BLaER1 treated with 17β-estradiol and CSF1 and Interleukin-3, amounts not matched to agents 10 nM and 100 nM (cell line): ENCODE measurements at regions not wholly inside any gene's neighbourhood (a gene's known extent, or its start where the extent isn't known, plus 50 kb on each side); places are given as distances from the start of the nearest gene placed in this dataset.

Source experiments
- H3K27ac ChIP-seq, 11 experiments: shearing (Covaris generic); formaldehyde crosslinking; 2 replicates each; pipeline ENCODE4 v1.8.1; 2022
- H3K27me3 ChIP-seq, 11 experiments: shearing (Covaris generic); formaldehyde crosslinking; 2 replicates each; pipeline ENCODE4 v1.8.1; 2022
- H3K36me3 ChIP-seq, 11 experiments: shearing (Covaris generic); formaldehyde crosslinking; 2 replicates each; pipeline ENCODE4 v1.8.1; 2022
- H3K4me1 ChIP-seq, 10 experiments: shearing (Covaris generic); formaldehyde crosslinking; 2 replicates each; pipeline ENCODE4 v1.8.1; 2022
- H3K4me2 ChIP-seq, 11 experiments: shearing (Covaris generic); formaldehyde crosslinking; 2 replicates each; pipeline ENCODE4 v1.8.1; 2022
- H3K4me3 ChIP-seq, 10 experiments: shearing (Covaris generic); formaldehyde crosslinking; 2 replicates each; pipeline ENCODE4 v1.8.1; 2022
- H3K9ac ChIP-seq, 11 experiments: shearing (Covaris generic); formaldehyde crosslinking; 2 replicates each; pipeline ENCODE4 v1.8.1; 2022
- H3K9me3 ChIP-seq, 11 experiments: shearing (Covaris generic); formaldehyde crosslinking; replicated peaks in 1 of 11; 2 replicates each; pipeline ENCODE4 v1.8.1; 2022
- H4K20me1 ChIP-seq, 11 experiments: shearing (Covaris generic); formaldehyde crosslinking; 2 replicates each; pipeline ENCODE4 v1.8.1; 2022
- Cebpa-rat ChIP-seq, 11 experiments: shearing (Covaris generic); IDR thresholded peaks; 2 replicates each; pipeline ENCODE4 v1.8.1; 2022

GRCh38 chr18:26642440-26643348, 94.3 kb upstream of the KCTD1 start:
- peak overlapping the region in 4 of 11 experiments; percentile 39 to 72 (median 52); a peak in 6 of 22 replicates for H3K9ac ChIP-seq
- H3K27me3 ChIP-seq: no peaks in the 10 kb centered on the region
- H3K4me1 ChIP-seq: peaks cover 0 to 44% (median 27%) of the 10 kb centered on the region in 10 experiments; a peak in 14 of 20 replicates
- peak overlapping the region in 8 of 11 experiments; percentile 8 to 88 (median 64); a peak in 13 of 22 replicates for H3K27ac ChIP-seq
- peak overlapping the region in 2 of 10 experiments; percentile 22 to 43; a peak in 4 of 20 replicates for H3K4me3 ChIP-seq
- no peak for TF ChIP-seq Cebpa-rat (IDR thresholded peaks at IDR 0.05)
- no peaks in the 10 kb centered on the region for H4K20me1 ChIP-seq
- H3K36me3 ChIP-seq: no peaks in the 10 kb centered on the region
- H3K4me2 ChIP-seq: peak overlapping the region in 8 of 11 experiments; percentile 15 to 95 (median 77); a peak in 14 of 22 replicates
- no peaks in the 10 kb centered on the region for H3K9me3 ChIP-seq

GRCh38 chr18:26640541-26640940, 92.2 kb upstream of the KCTD1 start:
- Histone ChIP-seq H3K4me3 (no peak overlapping the region), H3K9me3 (no peaks in the 10 kb centered on the region), H3K27me3 (no peaks in the 10 kb centered on the region), H4K20me1 (no peaks in the 10 kb centered on the region), H3K36me3 (no peaks in the 10 kb centered on the region), H3K27ac (no peak overlapping the region), H3K9ac (no peak overlapping the region), H3K4me1 (peaks cover under 1 to 45% (median 28%) of the 10 kb centered on the region in 10 experiments; a peak in 19 of 20 replicates), H3K4me2 (peak overlapping the region in 2 of 11 experiments; percentile 87 to 95; a peak in 4 of 22 replicates)
- TF ChIP-seq Cebpa-rat (IDR thresholded peaks at IDR 0.05): no peak

GRCh38 chr18:26639149-26639548, 90.8 kb upstream of the KCTD1 start:
- Histone ChIP-seq H3K4me3 (no peak overlapping the region), H3K4me1 (peaks cover 6 to 41% (median 28%) of the 10 kb centered on the region in 10 experiments), H3K9ac (no peak overlapping the region), H3K36me3 (no peaks in the 10 kb centered on the region), H3K4me2 (peak overlapping the region in 2 of 11 experiments; percentile 10 to 11; a peak in 3 of 22 replicates), H3K27ac (no peak overlapping the region), H4K20me1 (no peaks in the 10 kb centered on the region), H3K27me3 (no peaks in the 10 kb centered on the region), H3K9me3 (no peaks in the 10 kb centered on the region)
- no peak for TF ChIP-seq Cebpa-rat (IDR thresholded peaks at IDR 0.05)

- H3K4me2 ChIP-seq: no peak overlapping the region
- no peaks in the 10 kb centered on the region for H4K20me1 ChIP-seq
- no peaks in the 10 kb centered on the region for H3K36me3 ChIP-seq
- H3K27me3 ChIP-seq: no peaks in the 10 kb centered on the region
- no peak overlapping the region for H3K4me3 ChIP-seq
- no peak for TF ChIP-seq Cebpa-rat (IDR thresholded peaks at IDR 0.05)
- H3K9me3 ChIP-seq: no peaks in the 10 kb centered on the region
- peaks cover 6 to 32% (median 19%) of the 10 kb centered on the region in 10 experiments for H3K4me1 ChIP-seq
- no peak overlapping the region for H3K9ac ChIP-seq
- H3K27ac ChIP-seq: no peak overlapping the region
Observed at GRCh38 chr18:26637983-26638382, 89.6 kb upstream of the KCTD1 start.

GRCh38 chr18:26637324-26637723, 89.0 kb upstream of the KCTD1 start:
- Histone ChIP-seq H3K4me2 (no peak overlapping the region), H3K9ac (no peak overlapping the region), H3K27ac (no peak overlapping the region), H3K9me3 (no peaks in the 10 kb centered on the region), H4K20me1 (no peaks in the 10 kb centered on the region), H3K4me1 (peaks cover 6 to 26% (median 15%) of the 10 kb centered on the region in 10 experiments), H3K4me3 (no peak overlapping the region), H3K36me3 (no peaks in the 10 kb centered on the region), H3K27me3 (no peaks in the 10 kb centered on the region)
- no peak for TF ChIP-seq Cebpa-rat (IDR thresholded peaks at IDR 0.05)

GRCh38 chr18:26635466-26635865, 87.1 kb upstream of the KCTD1 start:
- TF ChIP-seq Cebpa-rat (IDR thresholded peaks at IDR 0.05): no peak
- Histone ChIP-seq H3K4me1 (peaks cover 0 to 12% (median 6%) of the 10 kb centered on the region in 10 experiments; a peak in 11 of 20 replicates), H3K4me2 (peak overlapping the region in 8 of 11 experiments; percentile 6 to 46 (median 17); a peak in 7 of 22 replicates), H4K20me1 (no peaks in the 10 kb centered on the region), H3K9ac (no peak overlapping the region), H3K27me3 (no peaks in the 10 kb centered on the region), H3K27ac (no peak overlapping the region), H3K9me3 (no peaks in the 10 kb centered on the region), H3K36me3 (no peaks in the 10 kb centered on the region), H3K4me3 (no peak overlapping the region)

- H3K4me3 ChIP-seq: no peak overlapping the region
- H3K4me1 ChIP-seq: peaks cover 0 to 12% (median 6%) of the 10 kb centered on the region in 10 experiments; a peak in 11 of 20 replicates
- TF ChIP-seq Cebpa-rat (IDR thresholded peaks at IDR 0.05): no peak
- no peak overlapping the region for H3K9ac ChIP-seq
- no peaks in the 10 kb centered on the region for H4K20me1 ChIP-seq
- no peak overlapping the region for H3K4me2 ChIP-seq
- H3K27me3 ChIP-seq: no peaks in the 10 kb centered on the region
- no peaks in the 10 kb centered on the region for H3K9me3 ChIP-seq
- H3K36me3 ChIP-seq: no peaks in the 10 kb centered on the region
- H3K27ac ChIP-seq: no peak overlapping the region
Observed at GRCh38 chr18:26634631-26635030, 86.3 kb upstream of the KCTD1 start.

GRCh38 chr18:26631135-26631534, 82.8 kb upstream of the KCTD1 start:
- Histone ChIP-seq H4K20me1 (no peaks in the 10 kb centered on the region), H3K4me3 (no peak overlapping the region), H3K27ac (no peak overlapping the region), H3K4me2 (no peak overlapping the region), H3K27me3 (no peaks in the 10 kb centered on the region), H3K9me3 (peaks cover 1 to 8% (median 6%) of the 10 kb centered on the region in 11 experiments; a peak in 19 of 22 replicates), H3K9ac (no peak overlapping the region), H3K4me1 (peaks cover 0 to 10% (median 6%) of the 10 kb centered on the region in 10 experiments; a peak in 14 of 20 replicates), H3K36me3 (no peaks in the 10 kb centered on the region)
- no peak for TF ChIP-seq Cebpa-rat (IDR thresholded peaks at IDR 0.05)

- H4K20me1 ChIP-seq: no peaks in the 10 kb centered on the region
- no peaks in the 10 kb centered on the region for H3K36me3 ChIP-seq
- H3K4me3 ChIP-seq: no peak overlapping the region
- peaks cover 0 to 10% (median 6%) of the 10 kb centered on the region in 10 experiments; a peak in 14 of 20 replicates for H3K4me1 ChIP-seq
- no peaks in the 10 kb centered on the region for H3K27me3 ChIP-seq
- no peak overlapping the region for H3K27ac ChIP-seq
- H3K9ac ChIP-seq: no peak overlapping the region
- no peak for TF ChIP-seq Cebpa-rat (IDR thresholded peaks at IDR 0.05)
- peaks cover 7 to 14% (median 11%) of the 10 kb centered on the region in 11 experiments for H3K9me3 ChIP-seq
- no peak overlapping the region for H3K4me2 ChIP-seq
Observed at GRCh38 chr18:26630596-26630995, 82.2 kb upstream of the KCTD1 start.
